Common myeloid progenitor, CD34-positive (primary cell): ENCODE measurements at regions not wholly inside any gene's neighbourhood (a gene's known extent, or its start where the extent isn't known, plus 50 kb on each side); places are given as distances from the start of the nearest gene placed in this dataset.

ENCODE experiments used
- CTCF ChIA-PET: fragments of 350-600 bp; sonication (Branson Sonifier 250); formaldehyde crosslinking; loops from one replicate; lab custom pipeline; 2021; ENCODE audit warnings: antibody characterized with exemption; lab: Charles Lee
- POLR2A ChIA-PET: fragments of 350-600 bp; sonication (Branson Sonifier 250); formaldehyde crosslinking; loops from one replicate; lab custom pipeline; 2021; ENCODE audit warnings: antibody characterized with exemption; lab: Charles Lee
- DNase-seq, 3 donors: peaks; one replicate each; pipeline versions ENCODE4 v3.0.0 to v3.0.0-alpha.2; 2013
- H3K27ac ChIP-seq, 2 experiments: 1 replicate in 1 of 2; 2 replicates in 1 of 2; pipeline ENCODE4 v1.7.0; 2013; ENCODE audit warnings: inconsistent platforms in 2 of 2, low read length in 2 of 2, mild to moderate bottlenecking in 2 of 2, low read depth in 1 of 2, moderate library complexity in 1 of 2; ENCODE audit not compliant: severe bottlenecking in 2 of 2, insufficient read depth in 1 of 2, poor library complexity in 1 of 2
- H3K27me3 ChIP-seq, 5 experiments: replicated peaks in 2 of 5; 1 replicate in 3 of 5; 2 replicates in 2 of 5; pipeline versions ENCODE4 v1.6.1 to v1.7.0; 2013; ENCODE audit warnings: low read length in 4 of 5, mild to moderate bottlenecking in 2 of 5, moderate library complexity in 2 of 5, inconsistent platforms in 1 of 5; ENCODE audit not compliant: insufficient read depth in 5 of 5, control insufficient read depth in 4 of 5
- H3K36me3 ChIP-seq, 4 experiments: 1 replicate in 2 of 4; 2 replicates in 2 of 4; pipeline versions ENCODE4 v1.6.1 to v1.7.0; 2013; ENCODE audit warnings: low read length in 3 of 4, control low read depth in 1 of 4, mild to moderate bottlenecking in 1 of 4; ENCODE audit not compliant: control insufficient read depth in 4 of 4, insufficient read depth in 4 of 4
- H3K4me1 ChIP-seq, 4 experiments: 1 replicate in 3 of 4; 2 replicates in 1 of 4; pipeline versions ENCODE4 v1.6.1 to v1.7.1; 2013; ENCODE audit warnings: low read length in 3 of 4, mild to moderate bottlenecking in 3 of 4, control low read depth in 1 of 4, inconsistent platforms in 1 of 4, moderate library complexity in 1 of 4; ENCODE audit not compliant: control insufficient read depth in 4 of 4, insufficient read depth in 4 of 4; ENCODE audit errors: control extremely low read depth in 1 of 4
- H3K4me3 ChIP-seq, 7 experiments: 1 replicate in 4 of 7; 2 replicates in 3 of 7; pipeline versions ENCODE4 v1.5.1 to v1.7.0; 2013; ENCODE audit warnings: mild to moderate bottlenecking in 7 of 7, low read length in 6 of 7, moderate library complexity in 6 of 7, inconsistent platforms in 2 of 7, low read depth in 2 of 7, control low read depth in 1 of 7; ENCODE audit not compliant: insufficient read depth in 4 of 7, control insufficient read depth in 1 of 7; ENCODE audit errors: extremely low read depth in 1 of 7
- H3K9me3 ChIP-seq, 5 experiments: 1 replicate in 4 of 5; 2 replicates in 1 of 5; pipeline versions ENCODE4 v1.6.1 to v1.7.1; 2013; ENCODE audit warnings: low read length in 4 of 5, mild to moderate bottlenecking in 2 of 5, inconsistent platforms in 1 of 5, low read depth in 1 of 5, moderate library complexity in 1 of 5; ENCODE audit not compliant: control insufficient read depth in 4 of 5, insufficient read depth in 2 of 5; ENCODE audit errors: control extremely low read depth in 1 of 5
- WGBS: methylation state at CpG from one replicate; pipeline ENCODE4 v1.1.5; 2013; ENCODE audit not compliant: insufficient coverage; 5-methylcytosine and 5-hydroxymethylcytosine counted together

DNA sequence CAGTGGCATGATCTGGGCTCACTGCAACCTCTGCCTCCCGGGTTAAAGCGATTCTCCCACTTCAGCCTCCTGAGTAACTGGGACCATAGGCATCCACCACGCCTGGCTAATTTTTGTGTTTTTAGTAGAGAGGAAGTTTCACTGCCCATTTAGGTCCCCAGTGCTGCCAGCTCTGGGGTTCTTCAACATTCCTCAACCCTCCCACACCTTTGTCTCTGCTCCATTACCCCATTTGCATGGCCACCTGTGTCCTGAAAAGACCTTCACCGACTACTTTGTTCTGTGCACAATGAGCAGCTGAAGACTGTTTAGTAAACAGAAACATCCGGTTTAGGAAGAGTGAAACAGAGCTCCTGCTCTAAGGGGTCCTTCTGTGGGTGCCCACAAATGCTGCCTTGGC, 92.0 kb downstream of the FAM43A start:
- CTCF ChIA-PET: no interaction called here
- no peaks in the 10 kb centered on the region for H3K36me3 ChIP-seq
- peaks cover 0 to 3% (median 0%) of the 10 kb centered on the region in 4 experiments for H3K4me1 ChIP-seq
- H3K27ac ChIP-seq: no peak overlapping the region
- 100% methylated on average over 2 of the region's 5 CpGs for WGBS
- H3K4me3 ChIP-seq: no peak overlapping the region
- peaks cover 0 to 1% (median 0%) of the 10 kb centered on the region in 5 experiments for H3K27me3 ChIP-seq
- POLR2A ChIA-PET: no interaction called here
- H3K9me3 ChIP-seq: no peaks in the 10 kb centered on the region
- DNase-seq: no peak

DNA sequence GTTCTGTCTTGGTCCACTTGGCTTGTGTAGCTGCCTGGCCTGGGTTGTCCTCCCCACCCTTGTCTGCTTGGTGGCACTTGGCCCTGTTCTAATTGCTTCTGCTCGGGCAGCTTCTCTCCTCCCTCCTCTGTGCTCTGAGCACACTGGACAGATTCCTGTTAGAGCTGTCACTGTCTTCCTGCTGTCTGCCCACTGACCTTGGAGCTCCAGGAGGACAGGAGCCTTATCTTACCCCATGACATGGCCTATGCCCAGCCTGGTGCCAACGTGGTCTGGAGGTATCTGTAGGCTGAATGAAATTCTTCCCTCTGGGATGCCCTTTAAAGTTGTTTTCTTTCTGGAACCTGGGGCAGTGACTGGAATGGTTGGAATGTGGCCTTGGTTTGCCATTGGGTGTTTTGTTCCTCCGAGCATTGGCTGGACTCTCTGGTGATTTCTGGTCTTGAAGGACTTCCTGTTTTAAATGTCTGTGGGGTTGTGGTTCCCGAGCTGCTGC, 94.1 kb downstream of the FAM43A start:
- Histone ChIP-seq H3K4me1 (peaks cover 0 to 3% (median 0%) of the 10 kb centered on the region in 4 experiments), H3K27ac (no peak overlapping the region), H3K36me3 (no peaks in the 10 kb centered on the region), H3K9me3 (no peaks in the 10 kb centered on the region), H3K27me3 (peaks cover 0 to 1% (median 0%) of the 10 kb centered on the region in 5 experiments), H3K4me3 (no peak overlapping the region)
- WGBS: 100% methylated on average over 3 of the region's 4 CpGs
- ChIA-PET POLR2A (interaction anchor here (0.6 kb wide), 1 partner anchor 140 kb away, joined by 3 read pairs; no protein-coding TSS in a partner anchor), CTCF (interaction anchor here (1.2 to 2.1 kb wide), 3 partner anchors 8 to 18 kb away, joined by 3 to 6 read pairs (median 5); no protein-coding TSS in a partner anchor)
- no peak for DNase-seq

DNA sequence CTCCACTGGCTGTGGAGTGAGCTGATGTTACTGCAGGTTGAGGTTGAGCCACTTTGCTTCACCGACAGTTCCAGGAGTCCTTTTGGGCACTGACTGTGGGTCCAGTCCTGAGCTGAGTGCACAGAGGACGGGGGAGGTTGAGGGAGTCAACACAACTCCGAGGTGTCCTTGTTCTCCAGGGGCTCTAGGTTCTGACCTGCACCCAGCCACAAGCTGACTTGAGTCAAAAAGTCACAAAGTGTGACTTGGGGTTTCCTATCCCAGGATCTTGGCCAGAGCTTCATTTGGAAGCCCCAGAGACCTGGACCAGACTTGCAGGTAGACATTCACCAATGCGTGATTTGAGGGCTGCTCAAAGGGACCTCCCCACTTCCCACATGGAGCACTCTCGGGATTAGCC, 95.0 kb downstream of the FAM43A start:
- H3K27me3 ChIP-seq: peaks cover 0 to 1% (median 0%) of the 10 kb centered on the region in 5 experiments
- no peak for DNase-seq
- ChIA-PET CTCF (interaction anchor here (1.2 to 2.1 kb wide), 3 partner anchors 8 to 17 kb away, joined by 3 to 6 read pairs (median 5); no protein-coding TSS in a partner anchor), POLR2A (no interaction called here)
- H3K4me1 ChIP-seq: peaks cover 0 to 3% (median 0%) of the 10 kb centered on the region in 4 experiments
- H3K27ac ChIP-seq: no peak overlapping the region
- H3K36me3 ChIP-seq: no peaks in the 10 kb centered on the region
- H3K4me3 ChIP-seq: no peak overlapping the region
- WGBS: 96% methylated on average over 5 of the region's 5 CpGs
- H3K9me3 ChIP-seq: no peaks in the 10 kb centered on the region

DNA sequence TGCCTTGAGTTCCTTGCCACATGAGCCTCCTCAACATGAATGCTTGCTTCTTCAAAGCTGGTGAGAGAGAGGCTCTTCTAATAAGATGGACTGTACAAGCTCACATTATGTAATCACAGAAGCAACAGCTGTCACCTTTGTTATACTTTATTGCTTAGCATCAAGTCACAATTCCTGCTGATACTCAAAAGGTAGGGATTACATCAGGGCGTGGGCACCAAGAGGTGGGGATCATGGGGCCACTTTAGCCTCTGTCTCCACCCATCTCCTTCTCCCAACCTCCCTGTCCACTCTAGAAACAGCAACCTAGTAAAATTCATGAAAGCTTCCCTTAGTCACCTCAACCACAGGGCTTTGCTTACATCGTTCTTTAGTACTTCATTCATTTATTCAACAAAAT, 95.9 kb downstream of the FAM43A start:
- Histone ChIP-seq H3K36me3 (no peaks in the 10 kb centered on the region), H3K27ac (no peak overlapping the region), H3K4me1 (peaks cover 0 to 3% (median 0%) of the 10 kb centered on the region in 4 experiments), H3K27me3 (no peaks in the 10 kb centered on the region), H3K4me3 (no peak overlapping the region), H3K9me3 (no peaks in the 10 kb centered on the region)
- CTCF ChIA-PET: interaction anchor here (1.1 kb wide), 1 partner anchor 72 kb away, joined by 3 read pairs; no protein-coding TSS in a partner anchor
- no peak for DNase-seq
- 86% methylated on average over 1 of the region's 2 CpGs for WGBS
- POLR2A ChIA-PET: no interaction called here

DNA sequence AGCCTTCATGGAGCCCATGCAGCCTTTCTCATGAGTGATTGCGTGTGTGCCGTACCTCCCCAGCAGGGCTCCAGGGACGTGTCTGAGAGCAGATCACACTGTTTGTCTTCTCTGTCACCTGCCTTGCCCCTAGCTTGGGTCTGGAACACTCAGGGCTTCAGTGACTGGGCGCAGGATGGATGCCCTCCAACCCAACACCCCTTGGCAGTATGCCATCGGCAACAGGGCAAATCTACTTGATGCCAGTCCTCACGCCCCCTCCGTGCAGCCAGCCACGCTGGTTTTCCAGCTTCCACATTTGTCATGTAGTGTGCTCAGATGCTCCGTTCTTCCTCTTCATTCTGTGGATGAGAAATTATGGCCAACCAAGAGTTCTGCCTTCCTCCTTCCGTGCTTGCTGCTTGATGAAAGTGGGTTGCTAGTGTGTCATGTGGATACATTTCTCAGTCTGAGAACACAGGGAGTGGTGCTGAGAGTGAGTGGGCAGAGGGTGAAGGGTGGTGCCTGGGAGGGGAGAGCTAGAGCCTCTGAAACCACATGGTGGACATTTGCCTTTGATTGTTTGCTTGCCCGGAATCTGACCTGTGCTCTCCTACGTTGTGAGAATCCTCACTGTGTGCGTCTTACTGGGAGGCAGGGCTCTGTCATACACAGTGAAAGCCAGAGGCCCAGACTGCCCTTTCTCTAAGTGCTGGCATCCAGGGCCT, 97.2 kb downstream of the FAM43A start:
- CTCF ChIA-PET: interaction anchor here (1.1 to 1.2 kb wide), 2 partner anchors 9 to 100 kb away, joined by 3 to 4 read pairs; no protein-coding TSS in a partner anchor
- no peak for DNase-seq
- 98% methylated on average over 12 of the region's 13 CpGs for WGBS
- POLR2A ChIA-PET: no interaction called here
- H3K4me1 ChIP-seq: peaks cover 0 to 3% (median 0%) of the 10 kb centered on the region in 4 experiments
- H3K9me3 ChIP-seq: no peaks in the 10 kb centered on the region
- no peaks in the 10 kb centered on the region for H3K36me3 ChIP-seq
- no peaks in the 10 kb centered on the region for H3K27me3 ChIP-seq
- H3K27ac ChIP-seq: no peak overlapping the region
- no peak overlapping the region for H3K4me3 ChIP-seq

DNA sequence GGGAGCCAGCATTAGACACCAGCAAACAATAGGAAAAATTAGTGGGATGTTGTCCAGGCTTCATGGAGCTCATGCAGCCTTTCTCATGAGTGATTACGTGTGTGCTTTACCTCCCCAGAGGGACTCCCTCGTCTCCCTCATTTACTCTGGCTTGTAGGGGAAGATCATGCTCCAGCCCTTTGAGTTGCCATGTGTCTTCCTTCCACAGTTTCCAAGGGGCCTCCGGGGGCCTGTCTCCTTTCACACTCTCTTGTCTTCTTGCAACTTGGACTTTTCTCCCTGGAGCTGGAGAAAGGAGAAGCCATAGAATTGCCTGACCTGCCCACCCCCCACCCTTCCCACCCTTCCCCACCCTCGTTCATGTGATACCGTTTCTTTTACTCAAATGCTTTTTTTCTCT, 98.7 kb downstream of the FAM43A start:
- no peak for DNase-seq
- no peaks in the 10 kb centered on the region for H3K36me3 ChIP-seq
- H3K9me3 ChIP-seq: no peaks in the 10 kb centered on the region
- peaks cover 0 to 3% (median 0%) of the 10 kb centered on the region in 4 experiments for H3K4me1 ChIP-seq
- no peaks in the 10 kb centered on the region for H3K27me3 ChIP-seq
- ChIA-PET CTCF (interaction anchor here (0.6 kb wide), 1 partner anchor 176 kb away, joined by 3 read pairs; no protein-coding TSS in a partner anchor), POLR2A (interaction anchor here (0.7 kb wide), 1 partner anchor 95 kb away, joined by 4 read pairs; no protein-coding TSS in a partner anchor)
- H3K4me3 ChIP-seq: no peak overlapping the region
- H3K27ac ChIP-seq: no peak overlapping the region
- 100% methylated on average over 2 of the region's 5 CpGs for WGBS

DNA sequence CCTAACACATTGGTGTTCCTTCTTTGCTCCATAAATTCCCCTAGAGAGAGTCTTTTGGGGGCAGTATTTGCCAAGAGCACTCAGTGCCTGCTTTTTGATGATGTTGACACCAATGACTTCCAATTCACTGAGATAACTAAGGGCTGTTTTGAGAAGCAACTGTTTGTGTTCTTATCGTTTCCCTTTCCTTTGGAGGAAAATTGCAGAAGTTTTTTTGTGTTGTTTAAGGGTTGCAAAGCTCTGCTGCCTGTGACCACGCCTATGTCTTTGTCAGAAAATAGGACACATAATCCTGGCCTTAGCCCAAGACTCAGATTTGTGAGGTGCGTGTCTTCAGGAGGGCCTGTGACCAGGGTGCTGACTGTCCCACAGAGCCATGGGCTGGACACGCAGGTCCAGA, 99.6 kb downstream of the FAM43A start:
- Histone ChIP-seq H3K27me3 (no peaks in the 10 kb centered on the region), H3K36me3 (no peaks in the 10 kb centered on the region), H3K4me3 (no peak overlapping the region), H3K27ac (no peak overlapping the region), H3K9me3 (no peaks in the 10 kb centered on the region), H3K4me1 (peaks cover 0 to under 1% (median 0%) of the 10 kb centered on the region in 4 experiments)
- POLR2A ChIA-PET: no interaction called here
- no peak for DNase-seq
- CTCF ChIA-PET: interaction anchor here (0.7 kb wide), 1 partner anchor 107 kb away, joined by 3 read pairs; no protein-coding TSS in a partner anchor
- 67% methylated on average over 2 of the region's 4 CpGs for WGBS
